ENCODE measurements at regions not wholly inside any gene's neighbourhood (a gene's known extent, or its start where the extent isn't known, plus 50 kb on each side); places are given as distances from the start of the nearest gene placed in this dataset.

GRCh38 chr14:76698191-76698590 lies 63.1 kb upstream of the VASH1 start:
- Histone ChIP-seq H3K4me2 (ENCODE audit: low read length) (no peak overlapping the region), H3K36me3 (replicated peaks; ENCODE audit: low read depth, low read length) (no peaks in the 10 kb centered on the region), H2AFZ (ENCODE audit: low read depth, low read length) (no peak overlapping the region), H4K20me1 (ENCODE audit: insufficient read depth, low read length) (no peaks in the 10 kb centered on the region), H3K27ac (ENCODE audit: low read length) (no peak overlapping the region), H3K4me3 (ENCODE audit: low read length) (no peak overlapping the region), H3K9ac (ENCODE audit: low read length) (no peak overlapping the region), H3K9me3 (ENCODE audit: insufficient read depth, low read length) (no peaks in the 10 kb centered on the region), H3K79me2 (ENCODE audit: low read length) (no peaks in the 10 kb centered on the region), H3K4me1 (ENCODE audit: low read length) (no peaks in the 10 kb centered on the region), H3K27me3 (ENCODE audit: low read depth, low read length) (no peaks in the 10 kb centered on the region)
- TF ChIP-seq CTCF (IDR thresholded peaks at IDR 0.05; ENCODE audit: low read depth, low read length) (no peak), EZH2phosphoT487 (IDR thresholded peaks at IDR 0.05; ENCODE audit: low read depth) (no peak)

- H3K4me3 ChIP-seq (ENCODE audit: low read length): no peak overlapping the region
- H3K79me2 ChIP-seq (ENCODE audit: low read length): no peaks in the 10 kb centered on the region
- no peak for TF ChIP-seq CTCF (IDR thresholded peaks at IDR 0.05; ENCODE audit: low read depth, low read length)
- H3K27me3 ChIP-seq (ENCODE audit: low read depth, low read length): no peaks in the 10 kb centered on the region
- H3K27ac ChIP-seq (ENCODE audit: low read length): no peak overlapping the region
- no peak overlapping the region for H2AFZ ChIP-seq (ENCODE audit: low read depth, low read length)
- no peaks in the 10 kb centered on the region for H4K20me1 ChIP-seq (ENCODE audit: insufficient read depth, low read length)
- no peaks in the 10 kb centered on the region for H3K9me3 ChIP-seq (ENCODE audit: insufficient read depth, low read length)
- no peaks in the 10 kb centered on the region for H3K36me3 ChIP-seq (replicated peaks; ENCODE audit: low read depth, low read length)
- no peaks in the 10 kb centered on the region for H3K4me1 ChIP-seq (ENCODE audit: low read length)
- no peak overlapping the region for H3K9ac ChIP-seq (ENCODE audit: low read length)
- H3K4me2 ChIP-seq (ENCODE audit: low read length): no peak overlapping the region
Measured at GRCh38 chr14:76698631-76699030, 62.6 kb upstream of the VASH1 start.

- Histone ChIP-seq H3K9ac (ENCODE audit: low read length) (no peak overlapping the region), H3K4me3 (ENCODE audit: low read length) (no peak overlapping the region), H2AFZ (ENCODE audit: low read depth, low read length) (no peak overlapping the region), H3K36me3 (replicated peaks; ENCODE audit: low read depth, low read length) (no peaks in the 10 kb centered on the region), H4K20me1 (ENCODE audit: insufficient read depth, low read length) (no peaks in the 10 kb centered on the region), H3K27ac (ENCODE audit: low read length) (no peak overlapping the region), H3K4me2 (ENCODE audit: low read length) (no peak overlapping the region), H3K27me3 (ENCODE audit: low read depth, low read length) (no peaks in the 10 kb centered on the region), H3K4me1 (ENCODE audit: low read length) (no peaks in the 10 kb centered on the region), H3K79me2 (ENCODE audit: low read length) (no peaks in the 10 kb centered on the region), H3K9me3 (ENCODE audit: insufficient read depth, low read length) (no peaks in the 10 kb centered on the region)
- TF ChIP-seq EZH2phosphoT487 (IDR thresholded peaks at IDR 0.05; ENCODE audit: low read depth) (no peak), CTCF (IDR thresholded peaks at IDR 0.05; ENCODE audit: low read depth, low read length) (no peak)
Measured at GRCh38 chr14:76699209-76699938, 61.9 kb upstream of the VASH1 start.

- H3K27ac ChIP-seq (ENCODE audit: low read length): no peak overlapping the region
- no peaks in the 10 kb centered on the region for H3K9me3 ChIP-seq (ENCODE audit: insufficient read depth, low read length)
- H3K4me2 ChIP-seq (ENCODE audit: low read length): no peak overlapping the region
- H3K27me3 ChIP-seq (ENCODE audit: low read depth, low read length): no peaks in the 10 kb centered on the region
- no peaks in the 10 kb centered on the region for H4K20me1 ChIP-seq (ENCODE audit: insufficient read depth, low read length)
- no peaks in the 10 kb centered on the region for H3K4me1 ChIP-seq (ENCODE audit: low read length)
- no peaks in the 10 kb centered on the region for H3K36me3 ChIP-seq (replicated peaks; ENCODE audit: low read depth, low read length)
- no peak overlapping the region for H3K4me3 ChIP-seq (ENCODE audit: low read length)
- H3K9ac ChIP-seq (ENCODE audit: low read length): no peak overlapping the region
- no peaks in the 10 kb centered on the region for H3K79me2 ChIP-seq (ENCODE audit: low read length)
- TF ChIP-seq EZH2phosphoT487 (IDR thresholded peaks at IDR 0.05; ENCODE audit: low read depth) (no peak), CTCF (IDR thresholded peaks at IDR 0.05; ENCODE audit: low read depth, low read length) (no peak)
- H2AFZ ChIP-seq (ENCODE audit: low read depth, low read length): no peak overlapping the region
Measured at GRCh38 chr14:76699939-76700590, 61.2 kb upstream of the VASH1 start.

Measured in OCI-LY3 (cell line).